ENCODE measurements at regions not wholly inside any gene's neighbourhood (a gene's known extent, or its start where the extent isn't known, plus 50 kb on each side); places are given as distances from the start of the nearest gene placed in this dataset.

DNA sequence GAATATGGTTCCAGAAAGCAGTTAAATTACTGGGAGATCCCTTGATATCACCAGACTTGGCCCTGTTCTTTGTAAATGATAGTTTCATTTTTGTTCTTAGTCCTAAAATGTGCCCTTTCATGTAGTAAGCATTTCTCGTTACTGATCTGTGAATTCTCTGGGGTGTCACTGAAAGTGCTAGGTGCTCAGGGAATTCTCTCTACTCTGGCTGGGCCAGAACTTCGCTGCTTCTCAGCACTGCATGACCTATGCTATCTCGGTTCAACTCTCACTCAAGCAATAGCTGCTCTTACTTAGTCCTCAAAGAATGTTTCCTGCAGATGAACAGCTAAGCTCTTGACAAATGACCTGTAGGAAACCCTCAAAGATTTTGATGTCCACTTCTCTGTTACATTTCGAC is 1144.3 kb downstream of the ADGRL3 start:
- ATAC-seq (ENCODE audit: low read depth in 2 of 2), result no peak
- no peak for DNase-seq
- no peaks in the 10 kb centered on the region for H3K36me3 Mint-ChIP-seq
- no peak overlapping the region for H3K4me3 Mint-ChIP-seq
- H3K27me3 Mint-ChIP-seq, result no peaks in the 10 kb centered on the region
- H3K27ac Mint-ChIP-seq, result no peak overlapping the region
- H3K4me1 Mint-ChIP-seq, result no peaks in the 10 kb centered on the region
- peaks cover under 1 to 21% (median 7%) of the 10 kb centered on the region in 7 donors for H3K9me3 Mint-ChIP-seq

DNA sequence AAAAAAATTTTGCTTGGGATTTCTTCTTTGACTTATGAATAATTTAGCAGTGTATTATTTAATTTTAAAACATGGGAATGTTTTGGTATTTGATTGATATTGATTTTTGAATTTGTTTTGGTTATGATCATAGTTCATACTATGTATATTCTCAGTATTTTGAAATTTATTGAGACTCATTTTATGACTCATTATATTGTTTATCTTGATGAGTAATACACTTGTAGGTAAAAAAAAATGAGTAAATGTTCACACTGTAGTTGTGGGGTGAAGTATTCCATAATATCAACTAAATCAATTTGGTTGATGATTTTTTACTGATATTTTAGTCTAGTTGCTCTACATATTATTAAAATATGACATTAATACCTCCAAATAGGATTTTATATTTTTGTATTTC is 1142.2 kb downstream of the ADGRL3 start:
- H3K4me1 Mint-ChIP-seq, result no peaks in the 10 kb centered on the region
- H3K27me3 Mint-ChIP-seq, result no peaks in the 10 kb centered on the region
- no peak overlapping the region for H3K27ac Mint-ChIP-seq
- no peaks in the 10 kb centered on the region for H3K36me3 Mint-ChIP-seq
- H3K4me3 Mint-ChIP-seq, result no peak overlapping the region
- H3K9me3 Mint-ChIP-seq, result peaks cover 5 to 28% (median 11%) of the 10 kb centered on the region in 7 donors
- ATAC-seq (ENCODE audit: low read depth in 2 of 2), result no peak
- no peak for DNase-seq

DNA sequence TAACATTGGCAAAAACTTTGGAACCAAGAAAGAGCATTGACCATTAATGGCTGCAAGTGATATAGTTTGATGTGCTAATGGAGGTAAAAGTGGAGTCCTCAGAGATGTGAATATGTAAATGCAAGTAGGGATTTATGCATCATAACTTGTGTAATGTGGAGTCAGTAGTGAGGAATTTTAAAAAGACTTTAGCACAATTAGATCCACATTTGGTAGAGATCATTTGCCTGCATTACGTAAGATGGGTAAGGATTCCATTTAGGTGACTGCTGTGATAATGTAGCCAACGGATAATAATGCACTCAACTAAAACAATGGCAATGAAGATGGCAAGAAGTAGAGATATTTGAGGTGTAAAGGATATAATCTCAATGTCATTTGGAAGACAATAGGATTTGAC is 1128.4 kb downstream of the ADGRL3 start:
- no peaks in the 10 kb centered on the region for H3K27me3 Mint-ChIP-seq

DNA sequence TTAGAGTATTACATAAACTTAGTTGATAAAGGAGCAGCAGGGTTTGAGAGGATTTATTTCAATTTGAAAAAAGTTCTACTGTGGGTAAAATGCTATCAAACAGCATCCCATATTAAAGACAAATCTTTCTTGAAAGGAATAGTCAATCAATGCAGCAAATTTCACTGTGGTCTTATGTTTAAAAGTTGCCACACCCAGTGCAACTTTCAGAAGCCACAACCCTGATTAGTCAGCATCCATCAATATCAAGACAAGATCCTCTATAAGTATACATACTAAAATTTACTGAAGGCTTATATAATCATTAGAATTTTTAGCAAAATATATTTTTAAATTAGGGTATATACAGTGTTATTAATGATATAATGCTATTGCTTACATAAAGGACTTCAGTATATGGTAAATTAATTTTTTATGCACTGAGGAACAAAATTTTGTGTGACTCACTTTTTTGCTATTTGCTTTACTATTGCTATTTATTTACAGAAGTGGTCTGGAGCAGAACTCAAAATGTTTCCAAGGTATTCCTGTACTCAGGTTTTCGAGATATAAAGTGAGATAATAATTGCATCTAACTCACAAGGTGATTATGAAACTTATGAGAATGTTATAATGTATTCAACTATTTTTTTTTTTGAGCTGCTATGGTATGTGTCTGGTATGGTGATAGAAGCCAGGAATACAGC is 1127.6 kb downstream of the ADGRL3 start:
- H3K4me1 Mint-ChIP-seq, result no peaks in the 10 kb centered on the region
- peaks cover 3 to 18% (median 11%) of the 10 kb centered on the region in 7 donors for H3K9me3 Mint-ChIP-seq

More for the DNA sequence above, 1128.4 kb downstream of the ADGRL3 start:
- no peaks in the 10 kb centered on the region for H3K36me3 Mint-ChIP-seq
- H3K4me1 Mint-ChIP-seq, result no peaks in the 10 kb centered on the region
- ATAC-seq (ENCODE audit: low read depth in 2 of 2) (no peak), DNase-seq (no peak)
- H3K4me3 Mint-ChIP-seq, result no peak overlapping the region
- H3K9me3 Mint-ChIP-seq, result peaks cover 3 to 18% (median 13%) of the 10 kb centered on the region in 7 donors
- H3K27ac Mint-ChIP-seq, result no peak overlapping the region

DNA sequence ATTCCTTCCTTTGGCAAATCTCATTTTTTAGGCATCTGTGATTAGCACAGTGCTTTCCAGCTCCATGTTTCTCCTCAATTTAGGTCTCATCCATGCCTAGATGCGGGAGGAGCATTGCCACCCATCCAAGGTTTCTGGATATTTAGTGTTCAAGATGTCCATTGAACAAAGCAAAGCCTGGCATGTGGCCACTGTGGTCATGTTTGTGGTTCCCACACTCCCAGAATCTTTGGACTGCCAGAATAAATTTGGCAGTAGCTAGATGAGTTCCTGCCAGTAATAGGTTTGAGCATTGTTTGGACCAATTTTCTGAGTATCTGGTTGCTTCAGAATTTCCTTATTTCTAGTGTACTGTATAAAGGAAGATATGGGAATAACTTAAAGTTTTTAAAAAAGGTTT is 1124.1 kb downstream of the ADGRL3 start:
- no peak for ATAC-seq (ENCODE audit: low read depth in 2 of 2)
- Mint-ChIP-seq H3K4me1 (no peaks in the 10 kb centered on the region), H3K27ac (no peak overlapping the region), H3K9me3 (peaks cover 3 to 9% (median 5%) of the 10 kb centered on the region in 7 donors), H3K36me3 (no peaks in the 10 kb centered on the region), H3K27me3 (no peaks in the 10 kb centered on the region), H3K4me3 (no peak overlapping the region)
- no peak for DNase-seq

More for the DNA sequence above, 1127.6 kb downstream of the ADGRL3 start:
- ATAC-seq (ENCODE audit: low read depth in 2 of 2), result no peak
- H3K27ac Mint-ChIP-seq, result no peak overlapping the region
- no peaks in the 10 kb centered on the region for H3K36me3 Mint-ChIP-seq
- DNase-seq, result no peak
- no peak overlapping the region for H3K4me3 Mint-ChIP-seq
- H3K27me3 Mint-ChIP-seq, result no peaks in the 10 kb centered on the region

DNA sequence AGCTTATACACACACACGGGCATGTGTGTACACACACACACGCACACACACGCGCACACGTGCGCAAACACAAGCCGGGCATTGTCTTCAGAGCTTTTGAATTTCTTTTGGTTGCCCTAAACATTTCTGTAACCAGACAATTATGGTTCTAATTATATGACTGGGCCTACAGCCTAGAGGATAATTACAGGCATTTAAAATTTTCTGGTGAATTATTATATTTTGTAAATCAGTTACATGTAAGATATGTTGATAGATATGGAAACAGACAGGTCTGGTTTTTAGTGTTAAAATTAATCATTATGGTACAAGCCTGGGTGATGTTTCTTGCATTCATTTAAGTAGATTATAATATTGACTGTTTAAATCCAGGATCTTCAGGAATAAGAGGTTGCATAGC is 1120.5 kb downstream of the ADGRL3 start:
- H3K27me3 Mint-ChIP-seq, result no peaks in the 10 kb centered on the region
- H3K4me1 Mint-ChIP-seq, result no peaks in the 10 kb centered on the region
- H3K36me3 Mint-ChIP-seq, result no peaks in the 10 kb centered on the region
- H3K27ac Mint-ChIP-seq, result peak overlapping the region in 1 of 6 donors; percentile 36
- no peak for ATAC-seq (ENCODE audit: low read depth in 2 of 2)
- DNase-seq, result no peak
- no peak overlapping the region for H3K4me3 Mint-ChIP-seq
- peaks cover 0 to 17% (median 11%) of the 10 kb centered on the region in 7 donors for H3K9me3 Mint-ChIP-seq

DNA sequence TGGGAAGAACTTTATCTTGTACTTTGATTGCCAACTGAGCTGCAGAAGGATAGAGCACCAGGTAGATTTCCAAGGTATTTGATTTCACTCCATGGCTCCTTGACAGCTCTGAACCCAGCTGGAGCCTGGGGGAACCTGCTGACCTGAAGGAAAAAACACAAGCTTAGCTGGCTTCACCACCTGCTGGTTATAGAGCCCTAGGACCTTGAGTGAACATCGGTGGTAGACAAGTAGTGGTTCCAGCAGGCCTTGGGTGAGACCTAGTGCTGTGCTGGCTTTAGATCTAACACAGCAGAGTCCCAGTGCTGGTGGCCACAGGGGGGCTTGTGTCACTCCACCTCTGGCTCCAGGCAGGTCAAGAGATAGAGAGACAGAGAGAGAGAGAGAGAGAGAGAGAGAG is 1102.6 kb downstream of the ADGRL3 start:
- no peaks in the 10 kb centered on the region for H3K36me3 Mint-ChIP-seq
- H3K9me3 Mint-ChIP-seq, result peaks cover 9 to 40% (median 14%) of the 10 kb centered on the region in 7 donors
- no peak for DNase-seq
- H3K27me3 Mint-ChIP-seq, result no peaks in the 10 kb centered on the region
- no peak overlapping the region for H3K27ac Mint-ChIP-seq
- no peaks in the 10 kb centered on the region for H3K4me1 Mint-ChIP-seq
- no peak overlapping the region for H3K4me3 Mint-ChIP-seq
- no peak for ATAC-seq (ENCODE audit: low read depth in 2 of 2)

DNA sequence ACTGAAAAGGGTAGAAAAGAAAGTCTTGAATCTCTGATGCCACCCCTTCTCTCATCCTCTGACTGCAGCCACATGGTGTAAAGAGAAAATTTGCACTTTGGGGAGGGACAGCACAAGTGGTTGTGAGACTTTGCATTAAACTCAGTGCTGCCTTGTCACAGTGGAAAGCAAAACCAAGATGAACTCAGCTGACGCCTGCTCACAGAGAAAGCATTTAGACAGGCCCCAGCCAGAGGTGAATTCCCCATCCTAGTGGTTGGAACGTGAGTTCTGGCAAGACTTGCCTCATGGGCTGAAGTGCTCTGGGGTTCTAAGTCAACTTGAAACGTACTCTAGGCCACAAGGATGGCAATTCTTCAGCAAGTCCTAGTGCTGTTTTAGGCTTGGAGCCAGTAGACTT is 1101.4 kb downstream of the ADGRL3 start:
- H3K4me3 Mint-ChIP-seq, result no peak overlapping the region
- H3K36me3 Mint-ChIP-seq, result no peaks in the 10 kb centered on the region
- H3K27me3 Mint-ChIP-seq, result no peaks in the 10 kb centered on the region
- ATAC-seq (ENCODE audit: low read depth in 2 of 2), result no peak
- H3K9me3 Mint-ChIP-seq, result peaks cover 5 to 36% (median 11%) of the 10 kb centered on the region in 7 donors
- DNase-seq, result no peak
- no peak overlapping the region for H3K27ac Mint-ChIP-seq
- no peaks in the 10 kb centered on the region for H3K4me1 Mint-ChIP-seq

DNA sequence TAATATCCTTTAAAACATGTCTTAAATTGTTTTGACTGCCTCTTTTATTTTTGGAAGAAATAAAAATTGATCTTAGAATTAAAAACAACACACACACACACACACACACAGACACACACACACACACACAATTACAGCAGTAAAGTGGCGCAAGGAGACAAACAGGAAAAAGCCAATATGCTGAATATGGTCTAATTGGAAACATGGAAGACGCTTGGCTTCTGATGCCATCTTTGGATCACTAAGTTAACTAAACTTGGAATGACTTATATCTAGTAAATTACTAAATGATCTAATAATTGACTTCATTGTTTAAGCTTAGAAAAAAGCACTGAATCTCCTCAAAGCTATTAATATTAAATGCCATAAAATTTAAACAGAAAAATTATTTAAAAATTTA is 1093.4 kb downstream of the ADGRL3 start:
- no peak for ATAC-seq (ENCODE audit: low read depth in 2 of 2)
- Mint-ChIP-seq H3K36me3 (no peaks in the 10 kb centered on the region), H3K9me3 (peaks cover 0 to 26% (median 5%) of the 10 kb centered on the region in 7 donors), H3K27me3 (no peaks in the 10 kb centered on the region), H3K4me3 (no peak overlapping the region), H3K27ac (no peak overlapping the region), H3K4me1 (no peaks in the 10 kb centered on the region)
- no peak for DNase-seq

DNA sequence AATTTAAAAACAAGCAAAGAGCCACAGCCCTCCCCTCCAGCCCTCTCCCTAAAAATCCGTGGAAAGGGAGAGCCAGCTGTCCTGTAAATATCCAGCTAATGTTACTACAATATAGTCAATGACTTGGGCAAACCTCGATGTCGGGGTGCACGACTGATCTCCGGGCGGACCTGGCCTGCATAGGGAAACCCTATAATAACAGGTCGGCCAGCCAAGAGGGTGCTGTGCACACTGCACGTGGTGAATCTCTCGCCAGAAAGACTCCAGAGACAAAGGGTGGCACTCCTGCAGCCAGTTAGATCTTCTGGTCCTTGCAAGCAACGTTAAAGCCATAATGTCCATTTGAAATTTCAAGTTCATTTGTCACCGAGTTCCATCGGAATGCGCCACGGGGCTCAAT is 1092.8 kb downstream of the ADGRL3 start:
- no peaks in the 10 kb centered on the region for H3K36me3 Mint-ChIP-seq
- peaks cover 0 to 26% (median 4%) of the 10 kb centered on the region in 7 donors for H3K9me3 Mint-ChIP-seq
- H3K4me3 Mint-ChIP-seq, result no peak overlapping the region
- H3K27me3 Mint-ChIP-seq, result no peaks in the 10 kb centered on the region
- no peaks in the 10 kb centered on the region for H3K4me1 Mint-ChIP-seq
- ATAC-seq (ENCODE audit: low read depth in 2 of 2) (no peak), DNase-seq (no peak)
- H3K27ac Mint-ChIP-seq, result no peak overlapping the region

DNA sequence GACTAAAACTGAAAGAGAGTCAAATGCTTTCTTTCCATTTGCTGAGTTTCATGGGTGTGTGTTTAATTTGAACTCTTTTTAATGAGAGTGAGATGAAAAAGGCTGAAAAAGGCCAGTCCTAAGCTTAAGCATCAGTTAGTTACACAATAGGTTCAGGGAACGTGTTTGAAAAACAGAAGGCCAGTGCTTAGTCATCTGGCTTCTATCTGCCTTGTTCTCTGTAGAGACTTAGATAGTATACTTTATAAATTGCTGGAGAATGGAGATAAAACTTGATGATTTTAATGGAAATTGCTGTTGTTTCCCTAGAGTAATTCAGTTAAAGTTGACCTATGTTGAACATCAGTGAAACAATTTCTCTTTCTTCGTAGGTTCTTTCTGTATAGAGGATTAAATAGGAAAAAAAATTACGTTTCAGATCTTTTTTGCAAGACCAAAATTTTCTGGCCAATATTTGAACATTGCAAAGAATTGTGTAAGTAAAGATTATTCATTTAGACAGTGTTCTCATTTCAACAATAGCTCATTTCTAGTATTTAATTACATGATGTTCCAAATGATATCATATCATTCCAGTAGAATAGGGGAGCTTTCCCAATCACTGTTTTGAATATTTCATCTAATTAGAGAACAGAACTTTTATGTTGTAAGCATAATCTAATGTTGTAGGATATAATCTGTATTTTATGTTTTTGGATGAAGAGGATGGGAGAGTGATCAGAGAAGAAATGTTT is 1088.8 kb downstream of the ADGRL3 start:
- H3K4me3 Mint-ChIP-seq, result no peak overlapping the region
- no peaks in the 10 kb centered on the region for H3K36me3 Mint-ChIP-seq
- no peak for ATAC-seq (ENCODE audit: low read depth in 2 of 2)
- peaks cover 0 to 16% (median 3%) of the 10 kb centered on the region in 7 donors for H3K9me3 Mint-ChIP-seq
- H3K27me3 Mint-ChIP-seq, result no peaks in the 10 kb centered on the region
- peak overlapping the region in 1 of 6 donors; percentile 3 for H3K27ac Mint-ChIP-seq
- H3K4me1 Mint-ChIP-seq, result no peaks in the 10 kb centered on the region
- no peak for DNase-seq

DNA sequence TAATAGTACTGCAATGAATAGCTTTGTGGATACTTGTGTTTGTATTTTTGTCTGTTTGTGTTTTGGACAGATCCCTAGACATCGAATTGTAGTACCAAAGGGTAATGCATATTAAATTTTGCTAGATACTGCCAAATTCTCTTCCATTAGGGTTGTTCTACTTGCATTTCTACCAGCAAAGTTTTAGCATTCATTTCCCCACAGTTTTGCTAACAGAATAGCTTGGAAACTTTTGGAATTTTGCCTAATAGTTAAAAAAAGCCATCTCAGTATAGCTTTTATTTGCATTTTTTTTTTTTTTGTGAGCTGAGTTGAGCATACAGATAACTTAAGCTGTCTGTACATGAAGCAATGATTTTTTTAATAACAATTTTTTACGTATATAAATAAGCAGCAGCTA is 1084.9 kb downstream of the ADGRL3 start:
- Mint-ChIP-seq H3K36me3 (no peaks in the 10 kb centered on the region), H3K4me1 (no peaks in the 10 kb centered on the region), H3K27me3 (no peaks in the 10 kb centered on the region), H3K4me3 (no peak overlapping the region), H3K27ac (no peak overlapping the region), H3K9me3 (peaks cover 0 to 13% (median 4%) of the 10 kb centered on the region in 7 donors)
- ATAC-seq (ENCODE audit: low read depth in 2 of 2) (no peak), DNase-seq (no peak)

DNA sequence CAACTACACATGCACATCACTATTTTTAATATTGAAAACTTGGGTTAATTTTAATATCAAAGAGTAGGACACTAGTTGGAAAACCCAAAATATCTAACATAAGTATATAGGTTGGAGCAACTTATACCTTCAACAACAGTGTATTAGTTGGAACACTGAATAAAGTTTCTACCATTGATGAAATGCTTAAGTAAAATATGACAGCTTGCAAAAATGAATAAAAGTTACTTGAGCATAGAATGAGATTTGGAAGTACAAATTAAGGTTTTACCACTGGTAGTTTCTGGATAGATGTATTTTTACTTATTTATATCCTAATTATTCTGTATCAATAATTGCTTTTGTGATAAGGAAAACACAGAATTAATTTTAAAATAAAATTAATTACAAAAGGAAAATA is 1079.6 kb downstream of the ADGRL3 start:
- ATAC-seq (ENCODE audit: low read depth in 2 of 2) (no peak), DNase-seq (no peak)
- Mint-ChIP-seq H3K27ac (no peak overlapping the region), H3K36me3 (no peaks in the 10 kb centered on the region), H3K4me3 (no peak overlapping the region), H3K4me1 (no peaks in the 10 kb centered on the region), H3K9me3 (peaks cover 0 to 20% (median 7%) of the 10 kb centered on the region in 7 donors), H3K27me3 (no peaks in the 10 kb centered on the region)

DNA sequence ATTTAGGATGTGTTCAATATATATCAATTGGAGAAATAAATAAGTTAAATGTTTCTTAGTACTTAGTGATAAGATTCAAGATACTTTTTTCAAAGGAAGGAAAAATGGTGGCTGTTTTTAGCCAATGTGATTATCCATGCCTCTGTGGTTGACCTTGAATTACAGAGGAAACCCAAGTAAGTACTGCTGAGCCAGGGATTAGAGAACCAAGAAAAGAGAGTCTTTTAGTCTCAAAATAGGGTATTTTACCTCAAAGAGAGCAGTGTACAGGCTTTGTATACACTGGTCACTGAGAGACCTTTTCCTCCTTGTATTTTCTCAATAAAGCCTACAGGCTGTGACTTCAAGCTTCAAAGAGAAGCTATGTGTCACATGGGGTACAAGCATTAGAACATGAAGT is 1075.3 kb downstream of the ADGRL3 start:
- no peak for DNase-seq
- Mint-ChIP-seq H3K36me3 (no peaks in the 10 kb centered on the region), H3K9me3 (peaks cover under 1 to 17% (median 11%) of the 10 kb centered on the region in 7 donors)

More for the DNA sequence above, 1075.3 kb downstream of the ADGRL3 start:
- no peak overlapping the region for H3K27ac Mint-ChIP-seq
- no peak overlapping the region for H3K4me3 Mint-ChIP-seq
- no peak for ATAC-seq (ENCODE audit: low read depth in 2 of 2)
- no peaks in the 10 kb centered on the region for H3K27me3 Mint-ChIP-seq
- no peaks in the 10 kb centered on the region for H3K4me1 Mint-ChIP-seq
